C4-2B (cell line): ENCODE measurements at regions not wholly inside any gene's neighbourhood (a gene's known extent, or its start where the extent isn't known, plus 50 kb on each side); places are given as distances from the start of the nearest gene placed in this dataset.

ENCODE experiments used
- CTCF ChIP-seq: fragments of 450-650 bp; conservative IDR thresholded peaks from 2 replicates; pipeline ENCODE4 v1.5.1; 2017; ENCODE audit warnings: mild to moderate bottlenecking
- ZFX ChIP-seq: fragments of 450-650 bp; IDR thresholded peaks from 2 replicates; pipeline ENCODE4 v1.6.1; 2017

- TF ChIP-seq CTCF, result no peak
- TF ChIP-seq ZFX, result no peak
These were observed 624.8 kb upstream of the ADGRL3 start for GRCh38 chr4:60575336-60575735.
